Fibroblast of skin of back (primary cell): ENCODE measurements at regions not wholly inside any gene's neighbourhood (a gene's known extent, or its start where the extent isn't known, plus 50 kb on each side); places are given as distances from the start of the nearest gene placed in this dataset.
A peak's percentile ranks its signal among the peaks of the same experiment; 100 is the strongest.

Experiments used
- DNase-seq: peaks from one replicate; pipeline ENCODE4 v3.0.0-alpha.2; 2013

DNA sequence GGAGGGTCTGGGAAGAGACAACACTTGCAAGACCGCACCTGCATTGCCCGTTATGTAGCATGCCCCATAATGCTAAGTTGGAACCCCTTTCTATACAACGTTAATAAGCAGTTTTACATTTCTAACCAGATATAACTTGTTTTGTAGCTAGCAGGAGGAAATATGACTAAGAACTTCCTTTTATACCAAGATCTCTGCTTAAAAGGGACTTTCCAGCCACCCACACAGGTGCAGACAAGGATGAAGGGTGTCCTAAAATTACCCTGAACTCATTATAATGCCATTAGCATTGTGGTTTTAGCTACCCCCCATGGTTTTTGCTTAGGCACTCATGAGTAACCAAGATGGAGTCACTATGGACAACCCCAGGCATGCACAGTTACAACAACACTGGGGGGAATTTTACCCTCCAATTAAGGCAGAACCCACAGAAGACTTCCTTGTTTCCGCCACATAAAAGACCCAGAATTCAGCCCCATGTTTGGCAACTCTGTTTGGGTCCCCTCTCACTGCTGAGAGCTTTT lies 362.8 kb downstream of the CBLN2 start:
- DNase-seq: no peak

DNA sequence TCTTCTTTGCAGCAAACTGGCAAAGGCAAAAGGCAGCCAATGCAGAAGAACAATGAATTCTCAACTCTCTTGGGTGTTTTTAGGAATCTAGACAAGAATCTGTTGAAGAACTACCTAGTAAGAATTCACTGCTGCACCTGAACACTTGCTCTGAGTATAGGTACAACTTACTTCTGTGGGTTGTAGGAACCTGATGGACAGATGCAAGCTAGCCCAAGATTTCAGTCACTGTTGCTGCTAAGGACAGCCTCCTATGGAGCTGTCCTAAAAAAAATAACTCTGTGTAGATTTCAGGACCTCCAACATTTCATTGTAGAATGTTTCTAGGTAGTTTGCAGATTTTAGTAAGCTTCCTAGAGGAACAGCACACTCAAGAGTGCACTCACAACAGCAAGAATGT lies 363.5 kb downstream of the CBLN2 start:
- DNase-seq: no peak

DNA sequence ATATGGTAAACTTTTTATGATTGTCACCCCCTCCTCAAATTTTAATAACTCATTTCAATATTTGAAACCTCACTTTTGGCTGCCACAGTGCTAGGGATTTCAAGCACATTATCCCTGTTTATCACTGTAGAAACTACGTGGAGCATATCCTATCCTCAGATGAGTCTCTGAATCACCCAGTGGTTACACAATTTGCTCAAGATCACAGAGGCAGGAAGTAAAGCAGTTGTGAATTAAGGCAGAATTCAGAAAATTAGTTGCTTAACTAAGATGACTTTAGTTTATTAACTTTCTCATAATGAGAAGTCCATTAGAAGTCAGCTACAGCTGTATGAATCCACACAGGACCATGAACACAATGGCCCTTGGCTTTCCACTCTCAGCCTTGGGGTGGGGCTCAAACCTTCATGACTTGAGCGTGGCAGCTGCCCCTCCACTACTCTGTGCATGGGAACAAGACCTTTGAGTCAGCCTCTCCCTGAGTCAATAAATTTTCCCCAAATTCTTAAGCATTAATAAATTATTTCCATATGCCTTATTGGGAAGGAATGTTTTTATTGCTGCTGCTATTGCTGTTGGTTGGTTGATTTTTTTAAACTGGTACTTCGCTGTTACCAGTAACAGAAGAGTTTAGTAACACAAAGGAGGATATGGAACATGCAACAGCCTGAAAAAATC lies 369.0 kb downstream of the CBLN2 start:
- DNase-seq: peak; percentile 76

DNA sequence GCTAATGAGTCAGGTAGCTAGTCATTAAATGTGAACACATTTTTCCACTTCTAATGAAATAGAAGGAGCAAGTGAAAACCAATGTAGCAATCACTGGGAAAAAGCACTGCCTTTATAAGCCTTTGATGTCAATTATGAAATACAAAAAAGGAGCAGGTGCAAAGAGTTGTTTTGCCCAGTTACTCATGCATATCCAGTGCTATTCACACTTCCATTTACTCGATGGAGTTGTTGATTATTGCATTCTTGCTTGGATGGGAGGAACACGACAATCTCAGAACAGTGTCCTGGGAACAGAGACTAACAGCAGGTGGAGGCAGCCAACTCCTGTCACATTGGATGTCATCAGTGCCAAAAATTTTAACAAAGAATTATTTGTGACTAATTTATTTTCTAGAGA lies 372.5 kb downstream of the CBLN2 start:
- DNase-seq: no peak

DNA sequence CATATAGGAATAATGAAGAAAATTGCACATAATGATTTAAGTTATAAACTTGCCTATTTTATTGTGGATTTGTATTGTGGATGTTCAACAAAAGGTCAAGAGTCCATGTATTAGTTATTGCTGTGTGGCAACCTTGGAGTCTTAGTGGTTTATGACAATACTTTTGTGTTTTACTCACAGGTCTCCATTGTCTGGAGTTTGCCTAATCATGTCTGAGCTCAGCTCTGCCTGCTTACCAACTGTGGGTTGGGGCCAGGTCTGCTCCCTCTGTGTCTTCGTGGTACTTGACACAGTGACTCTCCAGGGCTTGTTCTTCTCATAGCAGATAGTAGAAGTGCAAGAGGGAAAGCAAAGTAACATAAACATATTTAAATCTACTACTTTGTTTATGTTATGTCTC lies 382.5 kb downstream of the CBLN2 start:
- peak; percentile 8 for DNase-seq

DNA sequence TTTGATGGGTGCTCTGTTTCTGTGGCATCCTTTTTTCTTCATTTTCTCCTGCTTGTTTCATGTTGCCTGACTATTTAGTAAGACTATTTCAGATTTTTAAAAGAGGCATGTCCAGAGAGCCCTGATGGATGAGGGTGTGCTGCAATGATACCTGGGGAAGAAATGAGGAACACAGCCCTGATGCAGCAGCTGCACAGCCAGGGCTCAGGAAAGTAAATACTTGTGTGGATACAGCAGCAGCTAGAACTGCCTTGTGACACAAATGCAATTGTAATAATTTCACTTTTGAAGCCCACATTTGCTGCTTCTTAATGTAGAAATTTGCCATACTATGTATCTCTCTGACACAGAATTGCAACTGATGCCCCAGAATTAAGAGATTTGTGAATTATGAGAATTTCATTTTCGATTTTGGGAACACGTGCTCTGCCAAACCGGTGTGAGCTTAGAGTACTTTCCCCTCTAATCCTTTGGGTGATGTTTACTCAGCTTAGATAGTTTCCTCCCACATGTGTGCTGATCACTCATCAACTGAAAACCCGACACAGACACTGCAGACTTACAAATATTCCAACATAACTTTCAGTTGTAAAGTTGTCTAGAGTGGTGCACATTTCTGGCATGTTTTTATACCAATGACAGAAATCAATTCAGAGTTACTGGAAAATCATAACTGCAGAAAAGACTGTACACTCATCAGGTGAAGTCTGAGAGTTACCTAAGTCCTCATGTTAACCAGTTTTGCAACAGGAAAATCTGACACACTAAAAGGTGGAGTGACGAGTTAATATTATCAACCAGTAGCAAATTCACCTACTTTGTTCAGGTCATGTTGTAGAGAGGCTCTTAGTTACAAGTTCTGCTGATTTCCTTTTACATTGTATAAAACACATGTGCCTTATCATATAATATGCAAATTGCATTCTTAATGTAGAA lies 383.4 kb downstream of the CBLN2 start:
- DNase-seq: no peak

DNA sequence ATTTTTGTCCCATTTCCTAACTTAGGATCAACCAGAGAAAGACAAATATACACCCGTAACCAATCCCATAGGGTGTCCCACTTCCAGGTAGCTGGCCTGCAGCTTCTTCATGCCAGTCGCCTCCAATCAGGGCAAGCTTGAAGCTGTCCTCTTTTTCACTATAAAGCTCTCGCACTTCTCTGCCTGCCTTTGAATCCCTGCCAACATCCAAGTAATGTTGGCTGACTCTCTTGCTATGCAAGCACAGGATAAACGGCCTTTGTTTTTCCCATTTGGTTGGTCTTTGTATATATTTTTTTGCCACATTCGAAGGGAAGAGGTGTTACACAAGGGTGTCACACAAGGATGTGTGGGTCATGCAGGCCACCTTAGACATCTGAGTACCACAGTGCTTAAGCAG lies 388.8 kb downstream of the CBLN2 start:
- DNase-seq: peak; percentile 1

DNA sequence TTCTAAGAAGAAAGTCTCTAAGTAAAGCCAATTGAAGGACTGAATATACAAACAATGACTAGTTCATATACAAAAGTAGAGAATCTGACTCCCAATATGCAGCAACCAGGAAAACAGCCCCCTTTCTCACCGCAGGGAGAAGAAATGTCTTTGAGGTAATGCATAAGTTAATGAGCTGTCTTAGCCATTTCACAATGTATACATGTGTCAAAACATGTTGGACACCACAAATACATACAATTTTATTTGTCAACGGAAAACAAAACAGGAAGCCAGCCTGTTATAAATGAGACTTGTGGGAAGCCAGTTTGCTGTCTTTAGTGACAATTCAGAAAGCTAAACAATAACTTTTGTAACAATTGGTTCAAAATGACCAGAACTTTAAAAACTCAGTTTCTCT lies 389.2 kb downstream of the CBLN2 start:
- DNase-seq: no peak

DNA sequence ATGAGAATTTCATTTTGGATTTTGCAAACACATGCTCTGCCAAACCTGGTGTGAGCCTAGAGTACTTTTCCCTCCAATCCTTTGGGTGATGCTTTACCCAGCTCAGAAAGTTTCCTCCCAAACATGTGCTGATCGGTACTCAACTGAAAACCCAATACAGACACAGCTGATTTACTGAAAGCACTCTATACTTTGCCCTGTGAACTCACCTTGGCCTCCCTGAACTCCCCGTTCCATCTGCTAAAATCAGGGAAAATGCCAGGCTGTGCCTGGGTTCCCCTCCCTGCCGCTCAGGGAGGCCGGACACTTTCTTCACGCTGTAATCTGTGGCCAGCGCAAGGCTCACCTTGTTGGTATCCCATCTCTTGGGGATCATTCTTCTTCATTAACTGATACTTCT lies 391.2 kb downstream of the CBLN2 start:
- no peak for DNase-seq

DNA sequence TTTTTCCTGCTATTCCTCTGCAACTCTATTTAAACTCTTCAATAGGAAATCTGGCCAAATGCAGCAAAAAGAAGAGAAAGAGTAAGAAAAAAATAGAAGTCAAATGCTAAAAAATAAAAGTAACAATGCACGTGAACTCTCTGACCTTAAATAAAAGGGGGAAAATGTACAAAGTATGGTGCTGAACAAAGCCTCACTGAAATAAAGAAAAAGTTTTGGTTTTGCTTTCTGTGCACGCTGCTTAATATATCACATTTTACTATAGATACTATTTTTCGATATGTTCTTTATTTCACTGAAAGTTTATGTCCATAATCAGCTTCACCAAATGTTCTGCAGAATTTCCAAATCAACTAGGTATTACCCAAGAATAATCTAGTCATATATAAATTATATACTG lies 396.3 kb downstream of the CBLN2 start:
- no peak for DNase-seq

DNA sequence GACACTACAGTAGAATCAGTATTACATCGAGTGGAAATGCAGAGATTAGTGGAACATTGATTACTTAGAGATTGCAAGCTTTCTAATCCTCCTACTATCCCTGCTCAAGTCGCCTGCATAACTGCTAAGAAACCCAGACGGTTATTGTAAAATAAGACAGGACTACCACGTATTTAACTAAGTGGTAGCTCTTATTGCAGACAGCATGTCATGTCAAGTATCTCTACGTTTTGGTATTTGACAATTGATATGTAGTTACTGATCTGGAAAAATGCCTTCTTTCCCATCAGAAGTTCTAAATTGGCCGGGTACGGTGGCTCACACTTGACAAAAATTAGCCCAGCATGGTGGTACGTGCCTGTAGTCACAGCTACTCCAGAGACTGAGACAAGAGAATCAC lies 404.1 kb downstream of the CBLN2 start:
- DNase-seq: no peak

DNA sequence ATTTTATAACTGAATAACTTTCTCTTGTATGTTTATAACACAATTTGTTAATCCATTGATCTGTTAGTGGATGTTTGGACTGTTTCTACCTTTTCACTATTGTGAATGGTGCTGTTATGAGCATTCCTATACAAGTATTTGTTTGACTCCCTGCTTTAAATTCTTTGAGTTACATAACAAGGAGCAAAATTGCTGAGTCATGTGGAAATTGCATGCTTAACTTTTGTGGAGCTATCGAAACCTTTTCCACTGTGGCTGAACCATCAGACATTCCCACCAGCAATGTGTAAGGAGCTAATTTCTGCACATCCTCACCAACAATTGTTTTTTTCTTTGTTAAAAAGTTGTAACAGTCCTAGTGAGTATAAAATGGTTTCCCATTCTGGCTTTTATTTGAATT lies 415.5 kb downstream of the CBLN2 start:
- DNase-seq: peak; percentile 8

DNA sequence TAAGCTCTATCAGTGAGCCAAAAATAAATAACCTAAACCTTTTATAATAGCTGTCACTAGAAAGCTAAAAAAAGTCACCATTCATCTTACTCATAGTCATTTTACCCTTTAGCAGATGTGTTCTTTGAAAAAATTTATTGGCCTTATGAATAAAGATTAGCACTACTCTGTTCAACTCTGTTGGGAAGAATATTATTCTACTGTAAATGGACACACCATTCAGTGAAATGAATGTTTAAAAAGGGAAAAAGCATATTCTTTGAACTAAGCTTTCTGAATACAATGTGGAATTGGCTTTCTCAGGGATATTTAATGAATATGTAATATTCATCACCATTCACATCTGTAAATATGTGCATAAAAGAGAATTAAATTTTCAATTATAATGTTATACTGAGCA lies 422.0 kb downstream of the CBLN2 start:
- no peak for DNase-seq

DNA sequence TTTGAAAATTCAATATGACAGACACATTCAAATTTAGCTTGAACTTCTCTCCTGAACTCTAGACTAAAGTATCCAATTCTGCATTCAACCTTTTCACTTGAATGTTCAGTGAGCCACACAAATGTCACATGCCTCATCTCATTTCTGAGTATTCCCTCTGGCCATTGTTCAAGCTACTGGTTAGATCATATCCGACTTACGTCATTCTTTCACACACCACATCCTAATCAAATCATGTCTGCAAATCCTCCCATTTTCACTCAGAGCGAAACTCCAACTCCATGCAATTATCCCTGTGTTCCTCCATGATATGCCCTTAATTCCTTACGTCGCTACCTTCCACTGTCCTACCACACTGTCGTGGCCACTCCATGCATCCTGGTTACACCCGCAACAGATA lies 425.1 kb downstream of the CBLN2 start:
- DNase-seq: no peak

DNA sequence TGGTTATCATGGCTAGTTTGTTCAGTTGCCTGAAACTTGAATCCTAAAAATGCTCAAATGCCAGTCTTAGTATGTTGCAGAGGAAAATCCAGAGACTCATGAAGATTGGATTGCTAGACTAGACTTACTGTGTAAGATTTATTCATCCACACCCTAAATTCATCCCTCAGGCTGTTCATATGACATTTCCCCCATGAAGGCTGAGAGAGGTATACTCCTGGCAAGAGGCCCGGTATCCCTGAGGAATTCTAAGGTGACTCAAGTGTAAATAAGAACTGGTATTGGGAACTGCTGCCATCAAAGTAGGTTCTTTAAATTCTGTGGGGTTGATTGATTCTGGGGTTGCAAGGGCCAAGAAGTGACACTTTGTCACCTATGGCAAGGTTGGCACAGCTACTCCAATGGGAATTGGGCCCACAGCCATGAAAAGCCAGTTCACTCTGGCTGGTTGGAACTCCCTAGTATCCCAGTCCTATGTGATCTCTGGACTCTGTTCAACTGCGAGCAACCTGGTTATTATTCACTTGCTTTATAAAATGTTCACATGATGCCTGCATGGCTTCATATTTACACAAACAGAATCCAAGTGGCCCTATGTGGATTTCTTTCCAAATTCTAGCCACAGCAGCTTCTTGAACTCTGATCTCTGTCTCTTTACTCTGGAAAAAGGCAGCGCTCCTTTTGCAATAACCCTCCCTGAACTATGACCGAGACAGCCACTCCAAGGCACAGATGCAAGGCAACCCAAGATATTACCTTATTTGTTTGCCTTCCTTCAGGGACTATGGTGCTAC lies 429.1 kb downstream of the CBLN2 start:
- no peak for DNase-seq

DNA sequence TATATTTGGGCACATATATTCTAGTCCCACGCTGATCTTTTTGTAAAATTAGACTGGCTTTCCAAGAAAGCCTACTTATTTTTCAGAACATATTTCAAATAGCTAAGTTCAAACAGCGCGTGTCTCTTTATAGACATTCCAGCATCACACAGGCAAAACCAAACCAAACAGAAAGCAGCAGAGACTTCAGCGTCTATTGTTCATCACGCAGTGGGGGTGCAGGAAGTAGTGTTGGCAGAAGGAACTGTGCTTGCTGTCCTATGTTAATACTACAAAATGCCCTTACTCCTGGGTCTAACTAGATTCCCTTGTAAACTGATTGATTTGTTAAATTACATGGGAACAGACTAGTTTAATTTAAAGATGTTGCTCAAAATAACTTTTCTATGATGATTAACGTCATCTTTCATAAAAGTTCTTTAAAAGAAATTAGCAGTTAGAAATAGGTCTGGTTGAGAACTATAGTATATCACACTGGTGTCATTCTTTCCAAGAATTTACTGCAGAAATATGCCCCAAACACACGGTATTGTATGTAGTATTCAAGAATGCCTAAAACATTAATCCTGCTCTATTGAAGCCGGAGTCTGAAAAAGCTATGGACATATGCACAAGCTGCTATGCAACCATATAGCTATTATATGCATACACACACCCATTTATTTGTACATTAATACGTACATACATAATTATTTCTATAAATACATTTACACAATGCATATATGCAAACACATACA lies 436.3 kb downstream of the CBLN2 start:
- DNase-seq: peak; percentile 75

DNA sequence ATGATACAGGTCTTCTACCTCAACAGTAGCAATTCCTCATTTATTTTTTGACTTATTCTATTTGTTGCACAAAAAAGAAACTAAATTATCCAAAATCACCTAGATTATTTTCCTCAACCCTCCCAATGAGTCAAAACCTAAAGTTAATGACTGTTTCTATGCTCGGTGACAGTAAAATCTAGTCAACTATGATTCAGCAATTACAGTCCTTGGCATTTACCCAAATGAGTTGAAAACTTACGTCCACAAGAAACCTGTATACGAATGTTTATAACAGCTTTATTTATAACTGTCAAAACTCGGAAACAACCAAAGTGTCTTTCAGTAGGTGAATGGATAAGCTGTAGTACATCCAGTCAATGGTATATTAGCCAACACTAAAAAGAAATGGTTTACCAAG lies 439.3 kb downstream of the CBLN2 start:
- DNase-seq: no peak

DNA sequence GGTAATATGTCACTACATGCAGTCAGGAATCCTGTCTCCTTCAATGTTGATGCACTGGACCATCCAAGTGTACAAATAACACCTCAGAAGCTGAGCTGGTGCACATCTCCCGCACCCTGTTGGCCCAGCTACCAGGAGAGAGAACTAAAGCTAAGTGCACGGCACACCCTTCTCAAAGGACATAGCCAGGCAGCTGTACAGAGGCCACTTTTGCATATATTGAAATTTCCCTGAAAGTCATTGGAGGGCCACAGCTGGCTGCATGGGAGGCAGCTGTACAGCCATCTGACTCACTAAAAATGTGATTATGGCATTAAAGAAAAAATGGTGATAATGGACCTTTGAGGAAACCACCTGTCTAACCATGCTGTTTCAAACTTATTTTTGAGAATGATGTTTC lies 441.7 kb downstream of the CBLN2 start:
- DNase-seq: no peak

DNA sequence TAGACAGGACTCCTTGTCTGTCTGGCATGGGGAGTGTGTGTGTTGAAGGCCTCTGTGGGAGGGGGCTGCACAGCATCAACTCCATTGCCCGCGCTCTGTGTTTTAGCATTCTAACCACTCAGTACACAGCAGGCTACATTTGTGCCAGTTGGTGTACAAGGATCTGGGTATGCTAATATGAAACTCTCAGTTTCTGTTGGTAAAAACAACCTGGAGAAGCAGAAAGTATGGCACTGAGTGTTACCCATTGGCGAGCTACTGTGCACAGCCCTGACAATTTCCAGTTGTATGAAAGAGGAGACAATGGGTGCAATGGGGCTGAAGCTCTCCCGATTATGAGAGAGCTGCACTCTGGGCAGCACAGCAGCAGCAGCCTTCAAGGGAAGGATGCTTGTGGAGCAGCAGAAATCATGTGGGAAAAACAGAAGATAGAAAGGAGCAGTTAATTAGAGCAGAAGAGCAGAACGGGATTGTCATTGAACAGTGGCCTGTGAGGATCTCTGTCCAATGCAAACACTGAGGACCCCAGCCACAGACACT lies 443.6 kb downstream of the CBLN2 start:
- no peak for DNase-seq

DNA sequence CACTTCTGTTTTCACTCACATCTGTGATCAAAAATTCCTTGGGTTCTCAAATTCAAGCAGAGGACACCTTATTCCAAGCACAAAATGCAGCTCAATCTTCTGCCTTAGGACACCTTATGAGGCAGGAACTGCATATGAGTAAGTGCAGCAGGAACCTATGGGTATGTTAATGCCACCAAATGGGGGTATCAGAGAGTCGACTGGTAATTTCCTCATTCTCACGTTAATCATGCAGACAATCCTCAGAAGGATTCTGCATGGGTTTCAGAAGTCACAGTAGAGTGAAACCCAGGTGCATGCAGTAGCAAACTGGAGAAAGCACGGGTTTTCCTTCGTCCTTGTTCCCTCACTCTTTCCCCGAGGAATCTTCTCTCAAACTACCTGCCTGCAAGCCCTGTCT lies 452.8 kb downstream of the CBLN2 start:
- DNase-seq: no peak

DNA sequence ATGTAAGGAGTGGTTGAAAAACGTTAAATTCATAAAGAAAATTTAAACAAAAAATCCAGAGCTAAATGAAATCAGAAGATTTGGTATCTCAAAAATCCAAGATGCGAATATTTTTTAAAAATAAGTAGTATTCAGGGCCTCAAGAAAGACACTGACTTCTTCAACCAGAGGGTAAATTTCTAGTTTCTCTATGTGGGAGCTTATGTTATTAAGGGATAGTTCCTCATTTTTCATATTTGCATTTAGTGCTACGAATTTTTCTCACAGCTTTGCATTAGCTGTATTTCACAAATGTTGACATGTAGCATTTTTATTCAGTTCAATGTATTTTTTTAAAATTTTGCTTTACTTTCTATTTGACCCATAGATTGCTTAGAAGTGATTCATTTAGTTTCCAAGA lies 454.7 kb downstream of the CBLN2 start:
- no peak for DNase-seq

DNA sequence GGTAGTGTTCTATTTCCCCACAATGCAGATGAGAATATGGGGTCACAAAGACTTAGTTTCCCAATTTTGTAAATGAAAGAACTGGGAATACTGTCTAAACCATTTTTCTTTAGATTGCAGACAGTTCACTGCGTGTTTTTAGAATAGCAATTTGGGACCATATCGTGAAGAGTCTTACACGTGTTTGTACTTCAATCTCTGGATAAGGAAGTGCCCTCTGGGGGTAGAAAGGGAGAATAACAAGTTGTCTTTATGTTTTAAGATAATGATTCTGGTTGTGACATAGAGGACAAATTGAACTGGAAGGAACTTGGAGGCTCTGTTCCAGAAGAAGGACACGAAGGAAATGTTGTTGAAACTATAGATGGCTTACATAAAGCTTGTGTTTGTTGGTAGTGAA lies 457.7 kb downstream of the CBLN2 start:
- peak; percentile 38 for DNase-seq
